ENCODE measurements at regions not wholly inside any gene's neighbourhood (a gene's known extent, or its start where the extent isn't known, plus 50 kb on each side); places are given as distances from the start of the nearest gene placed in this dataset.

GRCh38 chr5:103450333-103451061 is 112.1 kb downstream of the NUDT12 start:
- peaks cover 40% of the 10 kb centered on the region for H3K4me1 Mint-ChIP-seq (ENCODE audit: unreplicated experiment)
- DNase-seq (ENCODE audit: extremely low spot score, unreplicated experiment), result no peak
- no peaks in the 10 kb centered on the region for H3K9me3 Mint-ChIP-seq (ENCODE audit: unreplicated experiment)
- H3K27ac Mint-ChIP-seq (ENCODE audit: unreplicated experiment), result peak overlapping the region; percentile 70
- H3K4me3 Mint-ChIP-seq (ENCODE audit: unreplicated experiment), result no peak overlapping the region
- H3K36me3 Mint-ChIP-seq (ENCODE audit: unreplicated experiment), result no peaks in the 10 kb centered on the region
- no peaks in the 10 kb centered on the region for H3K27me3 Mint-ChIP-seq (ENCODE audit: unreplicated experiment)
- no peak for TF ChIP-seq CTCF (IDR thresholded peaks at IDR 0.05)

DNA sequence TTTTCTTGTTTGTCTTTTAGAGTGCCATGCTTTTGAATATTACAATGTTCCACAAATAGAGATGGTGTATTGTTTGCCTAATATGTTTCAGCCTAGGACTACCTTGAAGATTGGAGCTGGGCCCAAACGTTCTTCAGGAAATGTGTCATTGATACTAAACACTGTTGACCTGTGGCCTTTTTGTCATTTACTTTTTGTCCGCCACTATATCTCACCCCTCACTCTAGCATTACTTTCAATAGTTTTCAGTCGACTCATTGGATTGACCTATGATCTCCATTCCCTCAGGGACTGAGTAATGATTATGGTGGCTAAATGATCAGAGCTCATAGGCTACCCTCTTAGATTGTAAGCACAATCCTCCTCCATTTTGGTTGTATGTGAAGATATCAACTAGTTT is 115.8 kb downstream of the NUDT12 start:
- no peak overlapping the region for H3K27ac Mint-ChIP-seq (ENCODE audit: unreplicated experiment)
- no peaks in the 10 kb centered on the region for H3K9me3 Mint-ChIP-seq (ENCODE audit: unreplicated experiment)
- no peak for DNase-seq (ENCODE audit: extremely low spot score, unreplicated experiment)
- H3K4me1 Mint-ChIP-seq (ENCODE audit: unreplicated experiment), result peaks cover 39% of the 10 kb centered on the region
- no peaks in the 10 kb centered on the region for H3K27me3 Mint-ChIP-seq (ENCODE audit: unreplicated experiment)
- TF ChIP-seq CTCF (IDR thresholded peaks at IDR 0.05), result no peak
- H3K4me3 Mint-ChIP-seq (ENCODE audit: unreplicated experiment), result no peak overlapping the region
- no peaks in the 10 kb centered on the region for H3K36me3 Mint-ChIP-seq (ENCODE audit: unreplicated experiment)

DNA sequence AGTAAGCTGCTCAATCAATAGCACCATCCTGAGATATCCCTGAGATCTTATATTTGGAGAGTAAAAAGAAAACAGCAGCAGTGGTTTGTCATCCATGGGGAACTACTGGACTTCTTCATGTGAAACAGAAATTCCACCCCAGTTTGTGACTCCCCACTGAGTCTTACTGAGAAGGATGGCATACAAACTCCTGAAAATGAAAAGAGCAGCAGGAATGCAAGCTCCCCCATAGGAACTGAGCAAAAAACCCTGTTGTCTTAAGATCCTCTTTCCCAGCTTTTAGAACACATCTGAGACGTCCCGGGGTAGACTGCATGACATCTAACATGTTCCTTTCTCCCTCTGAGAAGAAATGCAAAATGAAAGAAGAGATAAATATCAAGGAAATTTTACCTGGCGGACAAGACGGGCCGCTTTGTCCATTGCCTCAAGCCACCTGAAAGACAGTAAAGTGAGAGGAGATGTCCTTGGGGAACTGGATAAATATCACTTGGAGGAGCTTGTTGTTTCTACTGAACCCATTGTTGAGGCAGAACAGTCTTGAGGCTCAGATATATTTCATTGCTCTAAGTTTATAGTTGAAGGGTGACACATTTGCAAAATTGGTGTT is 117.1 kb downstream of the NUDT12 start:
- Mint-ChIP-seq H3K27ac (ENCODE audit: unreplicated experiment) (peak overlapping the region; percentile 54), H3K9me3 (ENCODE audit: unreplicated experiment) (no peaks in the 10 kb centered on the region), H3K36me3 (ENCODE audit: unreplicated experiment) (no peaks in the 10 kb centered on the region), H3K27me3 (ENCODE audit: unreplicated experiment) (no peaks in the 10 kb centered on the region), H3K4me1 (ENCODE audit: unreplicated experiment) (peaks cover 30% of the 10 kb centered on the region), H3K4me3 (ENCODE audit: unreplicated experiment) (peak overlapping the region; percentile 4)
- TF ChIP-seq CTCF (IDR thresholded peaks at IDR 0.05), result no peak
- no peak for DNase-seq (ENCODE audit: extremely low spot score, unreplicated experiment)

- Mint-ChIP-seq H3K27ac (ENCODE audit: unreplicated experiment) (peak overlapping the region; percentile 3), H3K36me3 (ENCODE audit: unreplicated experiment) (peaks cover 2% of the 10 kb centered on the region), H3K4me3 (ENCODE audit: unreplicated experiment) (no peak overlapping the region), H3K4me1 (ENCODE audit: unreplicated experiment) (peaks cover 23% of the 10 kb centered on the region), H3K27me3 (ENCODE audit: unreplicated experiment) (no peaks in the 10 kb centered on the region), H3K9me3 (ENCODE audit: unreplicated experiment) (peaks cover 9% of the 10 kb centered on the region)
- no peak for DNase-seq (ENCODE audit: extremely low spot score, unreplicated experiment)
- TF ChIP-seq CTCF (IDR thresholded peaks at IDR 0.05), result no peak
Measured at GRCh38 chr5:103444333-103445038, 118.1 kb downstream of the NUDT12 start.

DNA sequence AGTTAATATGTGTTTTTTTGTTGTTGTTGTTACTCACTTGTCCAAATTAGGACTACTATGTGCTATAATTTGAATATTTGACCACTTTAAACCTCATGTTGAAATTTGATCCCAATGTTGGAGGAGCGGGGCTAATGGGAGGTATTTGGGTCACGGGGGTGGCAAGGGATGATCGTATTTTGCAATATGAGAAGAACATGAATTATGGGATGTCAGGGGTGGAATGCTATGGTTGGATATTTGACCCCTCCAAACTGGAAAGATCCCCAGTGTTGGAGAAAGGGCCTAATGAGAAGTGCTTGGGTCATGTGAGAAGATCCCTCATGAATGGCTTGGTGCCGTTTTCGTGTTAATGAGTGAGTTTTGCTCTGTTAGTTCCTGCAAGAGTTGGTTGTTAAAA is 119.8 kb downstream of the NUDT12 start:
- Mint-ChIP-seq H3K27ac (ENCODE audit: unreplicated experiment) (no peak overlapping the region), H3K36me3 (ENCODE audit: unreplicated experiment) (peaks cover 3% of the 10 kb centered on the region), H3K27me3 (ENCODE audit: unreplicated experiment) (no peaks in the 10 kb centered on the region), H3K4me3 (ENCODE audit: unreplicated experiment) (no peak overlapping the region), H3K9me3 (ENCODE audit: unreplicated experiment) (peaks cover 19% of the 10 kb centered on the region), H3K4me1 (ENCODE audit: unreplicated experiment) (peaks cover 34% of the 10 kb centered on the region)
- TF ChIP-seq CTCF (IDR thresholded peaks at IDR 0.05), result no peak
- no peak for DNase-seq (ENCODE audit: extremely low spot score, unreplicated experiment)

All from osteocyte (in vitro differentiated cells).